Stimulated activated memory B cell treated with anti-CD40 and anti-IgM and Interleukin-4, amounts not matched to agents 10 μg/mL and 1 μg/mL and 100 μg/mL, for 72 hours (primary cell): ENCODE measurements at regions not wholly inside any gene's neighbourhood (a gene's known extent, or its start where the extent isn't known, plus 50 kb on each side); places are given as distances from the start of the nearest gene placed in this dataset.
"Not testable (repeated sequence)": the region's sequence is repeated elsewhere in the genome, so short reads cannot be mapped to it uniquely, and the experiment has no call there.

ENCODE experiments used
- ATAC-seq: fragments of 150-1000 bp; cut with Tn5 transposase; 2 replicates; pipeline ENCODE4 v1.10.0; 2021
- H3K27ac Mint-ChIP-seq: one replicate; pipeline ENCODE4 v1.8.0; 2022; ENCODE audit warnings: mild to moderate bottlenecking, mixed read lengths
- H3K27me3 Mint-ChIP-seq: one replicate; pipeline ENCODE4 v1.8.0; 2022; ENCODE audit warnings: mixed read lengths
- H3K36me3 Mint-ChIP-seq: one replicate; pipeline ENCODE4 v1.8.0; 2022; ENCODE audit warnings: mixed read lengths
- H3K4me1 Mint-ChIP-seq: one replicate; pipeline ENCODE4 v1.8.0; 2022; ENCODE audit warnings: mixed read lengths
- H3K4me3 Mint-ChIP-seq: one replicate; pipeline ENCODE4 v1.8.0; 2022; ENCODE audit warnings: mild to moderate bottlenecking, moderate library complexity, mixed read lengths
- H3K9me3 Mint-ChIP-seq: one replicate; pipeline ENCODE4 v1.8.0; 2022; ENCODE audit warnings: mixed read lengths

GRCh38 chr1:65542592-65542991, 122.1 kb downstream of the LEPR start:
- H3K9me3 Mint-ChIP-seq, ATAC-seq, H3K4me3 Mint-ChIP-seq, H3K27me3 Mint-ChIP-seq, H3K36me3 Mint-ChIP-seq, H3K27ac Mint-ChIP-seq, H3K4me1 Mint-ChIP-seq: not testable (repeated sequence)

GRCh38 chr1:65550306-65551010, 130.0 kb downstream of the LEPR start:
- H3K4me1 Mint-ChIP-seq, H3K4me3 Mint-ChIP-seq, ATAC-seq, H3K27ac Mint-ChIP-seq: not testable (repeated sequence)
- Mint-ChIP-seq H3K27me3 (peaks cover 27% of the 10 kb centered on the region), H3K36me3 (peaks cover 15% of the 10 kb centered on the region), H3K9me3 (peaks cover 21% of the 10 kb centered on the region)

GRCh38 chr1:65552484-65552883, 132.0 kb downstream of the LEPR start:
- Mint-ChIP-seq H3K36me3 (peaks cover 15% of the 10 kb centered on the region), H3K9me3 (peaks cover 25% of the 10 kb centered on the region), H3K27me3 (peaks cover 27% of the 10 kb centered on the region)
- not testable (repeated sequence) for H3K4me1 Mint-ChIP-seq, ATAC-seq, H3K27ac Mint-ChIP-seq, H3K4me3 Mint-ChIP-seq

- not testable (repeated sequence) for H3K4me3 Mint-ChIP-seq, H3K27ac Mint-ChIP-seq, ATAC-seq, H3K4me1 Mint-ChIP-seq
- Mint-ChIP-seq H3K9me3 (peaks cover 25% of the 10 kb centered on the region), H3K27me3 (peaks cover 27% of the 10 kb centered on the region), H3K36me3 (peaks cover 15% of the 10 kb centered on the region)
Measured at GRCh38 chr1:65554086-65554764, 133.8 kb downstream of the LEPR start.

GRCh38 chr1:65554829-65555228, 134.4 kb downstream of the LEPR start:
- Mint-ChIP-seq H3K4me3 (no peak overlapping the region), H3K4me1 (no peaks in the 10 kb centered on the region), H3K27ac (no peak overlapping the region), H3K36me3 (peaks cover 15% of the 10 kb centered on the region), H3K27me3 (peaks cover 27% of the 10 kb centered on the region), H3K9me3 (peaks cover 25% of the 10 kb centered on the region)
- ATAC-seq: no peak

GRCh38 chr1:65558215-65558614, 137.7 kb downstream of the LEPR start:
- Mint-ChIP-seq H3K36me3 (no peaks in the 10 kb centered on the region), H3K4me3 (no peak overlapping the region), H3K9me3 (peaks cover 7% of the 10 kb centered on the region), H3K4me1 (no peaks in the 10 kb centered on the region), H3K27ac (no peak overlapping the region), H3K27me3 (peaks cover 9% of the 10 kb centered on the region)
- ATAC-seq: no peak

- H3K9me3 Mint-ChIP-seq: peaks cover 8% of the 10 kb centered on the region
- H3K27me3 Mint-ChIP-seq: no peaks in the 10 kb centered on the region
- H3K27ac Mint-ChIP-seq: no peak overlapping the region
- no peaks in the 10 kb centered on the region for H3K4me1 Mint-ChIP-seq
- no peak for ATAC-seq
- no peak overlapping the region for H3K4me3 Mint-ChIP-seq
- H3K36me3 Mint-ChIP-seq: peaks cover 10% of the 10 kb centered on the region
Measured at GRCh38 chr1:65564493-65564892, 144.0 kb downstream of the LEPR start.

GRCh38 chr1:65568285-65568684, 147.8 kb downstream of the LEPR start:
- Mint-ChIP-seq H3K4me1 (no peaks in the 10 kb centered on the region), H3K4me3 (no peak overlapping the region), H3K27me3 (no peaks in the 10 kb centered on the region), H3K27ac (no peak overlapping the region), H3K36me3 (peaks cover 10% of the 10 kb centered on the region), H3K9me3 (peaks cover 8% of the 10 kb centered on the region)
- ATAC-seq: no peak

- ATAC-seq: no peak
- no peak overlapping the region for H3K4me3 Mint-ChIP-seq
- no peaks in the 10 kb centered on the region for H3K27me3 Mint-ChIP-seq
- peaks cover 10% of the 10 kb centered on the region for H3K36me3 Mint-ChIP-seq
- no peak overlapping the region for H3K27ac Mint-ChIP-seq
- no peaks in the 10 kb centered on the region for H3K4me1 Mint-ChIP-seq
- peaks cover 8% of the 10 kb centered on the region for H3K9me3 Mint-ChIP-seq
Measured at GRCh38 chr1:65572701-65573421, 152.4 kb downstream of the LEPR start.

GRCh38 chr1:65577278-65577677, 156.8 kb downstream of the LEPR start:
- no peak for ATAC-seq
- Mint-ChIP-seq H3K27me3 (peaks cover 9% of the 10 kb centered on the region), H3K9me3 (no peaks in the 10 kb centered on the region), H3K27ac (no peak overlapping the region), H3K4me1 (no peaks in the 10 kb centered on the region), H3K36me3 (no peaks in the 10 kb centered on the region), H3K4me3 (no peak overlapping the region)

GRCh38 chr1:65577982-65578381, 157.5 kb downstream of the LEPR start:
- H3K27ac Mint-ChIP-seq, H3K36me3 Mint-ChIP-seq, H3K4me3 Mint-ChIP-seq, H3K27me3 Mint-ChIP-seq, H3K9me3 Mint-ChIP-seq, ATAC-seq, H3K4me1 Mint-ChIP-seq: not testable (repeated sequence)

- H3K27me3 Mint-ChIP-seq: peaks cover 9% of the 10 kb centered on the region
- H3K4me3 Mint-ChIP-seq: no peak overlapping the region
- H3K36me3 Mint-ChIP-seq: no peaks in the 10 kb centered on the region
- H3K9me3 Mint-ChIP-seq: peaks cover 3% of the 10 kb centered on the region
- ATAC-seq: no peak
- no peak overlapping the region for H3K27ac Mint-ChIP-seq
- H3K4me1 Mint-ChIP-seq: no peaks in the 10 kb centered on the region
Measured at GRCh38 chr1:65581119-65581518, 160.7 kb downstream of the LEPR start.

GRCh38 chr1:65584399-65584798, 163.9 kb downstream of the LEPR start:
- Mint-ChIP-seq H3K9me3 (peaks cover 3% of the 10 kb centered on the region), H3K4me3 (no peak overlapping the region), H3K36me3 (no peaks in the 10 kb centered on the region), H3K27me3 (peaks cover 1% of the 10 kb centered on the region), H3K4me1 (no peaks in the 10 kb centered on the region), H3K27ac (no peak overlapping the region)
- ATAC-seq: no peak

GRCh38 chr1:65590279-65590678, 169.8 kb downstream of the LEPR start:
- no peak for ATAC-seq
- Mint-ChIP-seq H3K27me3 (no peaks in the 10 kb centered on the region), H3K4me1 (no peaks in the 10 kb centered on the region), H3K36me3 (no peaks in the 10 kb centered on the region), H3K4me3 (no peak overlapping the region), H3K27ac (no peak overlapping the region), H3K9me3 (no peaks in the 10 kb centered on the region)

- H3K27me3 Mint-ChIP-seq: no peaks in the 10 kb centered on the region
- H3K4me3 Mint-ChIP-seq: no peak overlapping the region
- no peaks in the 10 kb centered on the region for H3K36me3 Mint-ChIP-seq
- no peak for ATAC-seq
- H3K4me1 Mint-ChIP-seq: no peaks in the 10 kb centered on the region
- no peak overlapping the region for H3K27ac Mint-ChIP-seq
- H3K9me3 Mint-ChIP-seq: no peaks in the 10 kb centered on the region
Measured at GRCh38 chr1:65593516-65593915, 173.0 kb downstream of the LEPR start.

GRCh38 chr1:65595724-65596123, 175.3 kb downstream of the LEPR start:
- no peaks in the 10 kb centered on the region for H3K27me3 Mint-ChIP-seq
- no peaks in the 10 kb centered on the region for H3K4me1 Mint-ChIP-seq
- H3K4me3 Mint-ChIP-seq: no peak overlapping the region
- H3K9me3 Mint-ChIP-seq: no peaks in the 10 kb centered on the region
- no peaks in the 10 kb centered on the region for H3K36me3 Mint-ChIP-seq
- no peak overlapping the region for H3K27ac Mint-ChIP-seq
- ATAC-seq: no peak
